ENCODE measurements at regions not wholly inside any gene's neighbourhood (a gene's known extent, or its start where the extent isn't known, plus 50 kb on each side); places are given as distances from the start of the nearest gene placed in this dataset.
"Not testable (repeated sequence)": the region's sequence is repeated elsewhere in the genome, so short reads cannot be mapped to it uniquely, and the experiment has no call there.

DNA sequence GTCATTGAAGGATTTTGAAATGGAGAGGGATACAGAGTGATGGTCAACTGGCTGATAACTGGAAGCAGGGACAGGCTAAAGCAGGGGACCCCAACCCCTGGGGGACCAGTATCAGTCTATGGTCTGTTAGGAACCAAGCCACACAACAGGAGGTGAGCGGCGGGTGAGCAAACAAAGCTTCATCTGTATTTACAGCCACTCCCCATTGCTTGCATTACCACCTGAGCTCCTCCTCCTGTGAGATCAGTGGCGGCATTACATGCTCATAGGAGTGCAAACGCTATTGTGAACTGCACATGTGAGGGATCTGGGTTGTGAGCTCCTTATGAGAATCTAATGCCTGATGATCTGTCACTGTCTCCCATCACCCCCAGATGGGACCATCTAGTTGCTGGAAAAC is 407.9 kb downstream of the BUD13 start:
- not testable (repeated sequence) for TF ChIP-seq EZH2 (IDR thresholded peaks at IDR 0.05)
- TF ChIP-seq, protein P1, sequence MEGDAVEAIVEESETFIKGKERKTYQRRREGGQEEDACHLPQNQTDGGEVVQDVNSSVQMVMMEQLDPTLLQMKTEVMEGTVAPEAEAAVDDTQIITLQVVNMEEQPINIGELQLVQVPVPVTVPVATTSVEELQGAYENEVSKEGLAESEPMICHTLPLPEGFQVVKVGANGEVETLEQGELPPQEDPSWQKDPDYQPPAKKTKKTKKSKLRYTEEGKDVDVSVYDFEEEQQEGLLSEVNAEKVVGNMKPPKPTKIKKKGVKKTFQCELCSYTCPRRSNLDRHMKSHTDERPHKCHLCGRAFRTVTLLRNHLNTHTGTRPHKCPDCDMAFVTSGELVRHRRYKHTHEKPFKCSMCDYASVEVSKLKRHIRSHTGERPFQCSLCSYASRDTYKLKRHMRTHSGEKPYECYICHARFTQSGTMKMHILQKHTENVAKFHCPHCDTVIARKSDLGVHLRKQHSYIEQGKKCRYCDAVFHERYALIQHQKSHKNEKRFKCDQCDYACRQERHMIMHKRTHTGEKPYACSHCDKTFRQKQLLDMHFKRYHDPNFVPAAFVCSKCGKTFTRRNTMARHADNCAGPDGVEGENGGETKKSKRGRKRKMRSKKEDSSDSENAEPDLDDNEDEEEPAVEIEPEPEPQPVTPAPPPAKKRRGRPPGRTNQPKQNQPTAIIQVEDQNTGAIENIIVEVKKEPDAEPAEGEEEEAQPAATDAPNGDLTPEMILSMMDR (IDR thresholded peaks at IDR 0.05), result not testable (repeated sequence)
